BLaER1 treated with 17β-estradiol and CSF1 and Interleukin-3, amounts not matched to agents 10 nM and 100 nM (cell line): ENCODE measurements at regions not wholly inside any gene's neighbourhood (a gene's known extent, or its start where the extent isn't known, plus 50 kb on each side); places are given as distances from the start of the nearest gene placed in this dataset.

Source experiments
- H3K27ac ChIP-seq, 11 experiments: shearing (Covaris generic); formaldehyde crosslinking; 2 replicates each; pipeline ENCODE4 v1.8.1; 2022
- H3K27me3 ChIP-seq, 11 experiments: shearing (Covaris generic); formaldehyde crosslinking; 2 replicates each; pipeline ENCODE4 v1.8.1; 2022
- H3K36me3 ChIP-seq, 11 experiments: shearing (Covaris generic); formaldehyde crosslinking; 2 replicates each; pipeline ENCODE4 v1.8.1; 2022
- H3K4me1 ChIP-seq, 10 experiments: shearing (Covaris generic); formaldehyde crosslinking; 2 replicates each; pipeline ENCODE4 v1.8.1; 2022
- H3K4me2 ChIP-seq, 11 experiments: shearing (Covaris generic); formaldehyde crosslinking; 2 replicates each; pipeline ENCODE4 v1.8.1; 2022
- H3K4me3 ChIP-seq, 10 experiments: shearing (Covaris generic); formaldehyde crosslinking; 2 replicates each; pipeline ENCODE4 v1.8.1; 2022
- H3K9ac ChIP-seq, 11 experiments: shearing (Covaris generic); formaldehyde crosslinking; 2 replicates each; pipeline ENCODE4 v1.8.1; 2022
- H3K9me3 ChIP-seq, 11 experiments: shearing (Covaris generic); formaldehyde crosslinking; replicated peaks in 1 of 11; 2 replicates each; pipeline ENCODE4 v1.8.1; 2022
- H4K20me1 ChIP-seq, 11 experiments: shearing (Covaris generic); formaldehyde crosslinking; 2 replicates each; pipeline ENCODE4 v1.8.1; 2022
- Cebpa-rat ChIP-seq, 11 experiments: shearing (Covaris generic); IDR thresholded peaks; 2 replicates each; pipeline ENCODE4 v1.8.1; 2022

DNA sequence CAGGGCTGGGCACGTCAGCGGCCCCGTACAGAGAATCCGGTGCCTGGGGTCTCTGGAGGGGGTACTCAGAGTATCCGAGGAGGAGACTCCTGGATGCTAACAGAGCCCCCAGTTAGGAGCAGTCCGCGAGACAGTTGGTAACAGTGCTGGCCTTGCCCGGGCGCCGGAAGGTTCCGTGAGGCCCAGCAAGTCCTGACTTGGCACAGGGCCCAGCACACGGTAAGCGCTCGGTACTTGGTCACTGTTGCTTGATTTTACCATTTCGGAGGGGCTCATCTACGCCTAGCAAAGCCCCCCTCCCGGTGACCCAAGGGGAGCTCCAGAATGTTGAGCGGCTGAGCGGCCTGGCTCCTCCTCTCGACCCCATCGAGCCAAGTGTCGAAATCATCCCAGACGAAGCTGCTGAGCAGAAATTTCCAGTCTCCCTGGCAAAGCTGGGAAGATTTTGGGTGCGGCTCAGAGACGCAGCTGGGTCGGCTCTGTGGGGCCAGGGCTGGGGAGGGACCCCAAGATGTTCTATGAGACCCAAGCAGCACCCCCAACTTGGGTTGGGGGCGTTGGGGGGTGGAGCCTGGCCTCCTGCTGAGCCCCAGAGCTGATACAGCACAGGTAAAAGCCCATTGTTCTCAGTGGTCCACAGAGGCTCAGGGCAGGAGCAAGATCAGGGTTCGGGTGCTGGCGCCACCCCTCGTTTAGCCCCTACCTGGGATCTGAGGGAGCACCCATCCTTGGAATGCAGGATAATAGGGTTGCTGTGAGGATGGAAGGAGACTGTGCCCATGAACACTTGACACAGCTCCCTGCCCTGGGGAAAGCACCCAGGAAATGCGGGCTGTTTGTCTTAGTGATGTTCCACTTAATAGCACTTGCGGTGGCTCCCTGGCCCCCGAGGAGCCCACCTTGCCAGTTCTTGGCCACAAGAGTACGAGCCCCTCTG is 137.2 kb downstream of the C9orf50 start:
- peak overlapping the region in 6 of 10 experiments; percentile 49 to 69 (median 56); a peak in 10 of 20 replicates for H3K4me3 ChIP-seq
- peak overlapping the region in 8 of 11 experiments; percentile 59 to 85 (median 73); a peak in 11 of 22 replicates for H3K9ac ChIP-seq
- H3K27me3 ChIP-seq, result peaks cover 10 to 71% (median 59%) of the 10 kb centered on the region in 11 experiments; a peak in 21 of 22 replicates
- H4K20me1 ChIP-seq, result no peaks in the 10 kb centered on the region; a peak in 1 of 22 replicates
- peak overlapping the region; percentile 83 to 91 (median 87) for H3K4me2 ChIP-seq
- peaks cover 37 to 75% (median 53%) of the 10 kb centered on the region in 10 experiments for H3K4me1 ChIP-seq
- TF ChIP-seq Cebpa-rat (IDR thresholded peaks at IDR 0.05), result no peak
- H3K27ac ChIP-seq, result peak overlapping the region in 4 of 11 experiments; percentile 72 to 84 (median 80); a peak in 7 of 22 replicates
- no peaks in the 10 kb centered on the region for H3K36me3 ChIP-seq
- H3K9me3 ChIP-seq, result no peaks in the 10 kb centered on the region

DNA sequence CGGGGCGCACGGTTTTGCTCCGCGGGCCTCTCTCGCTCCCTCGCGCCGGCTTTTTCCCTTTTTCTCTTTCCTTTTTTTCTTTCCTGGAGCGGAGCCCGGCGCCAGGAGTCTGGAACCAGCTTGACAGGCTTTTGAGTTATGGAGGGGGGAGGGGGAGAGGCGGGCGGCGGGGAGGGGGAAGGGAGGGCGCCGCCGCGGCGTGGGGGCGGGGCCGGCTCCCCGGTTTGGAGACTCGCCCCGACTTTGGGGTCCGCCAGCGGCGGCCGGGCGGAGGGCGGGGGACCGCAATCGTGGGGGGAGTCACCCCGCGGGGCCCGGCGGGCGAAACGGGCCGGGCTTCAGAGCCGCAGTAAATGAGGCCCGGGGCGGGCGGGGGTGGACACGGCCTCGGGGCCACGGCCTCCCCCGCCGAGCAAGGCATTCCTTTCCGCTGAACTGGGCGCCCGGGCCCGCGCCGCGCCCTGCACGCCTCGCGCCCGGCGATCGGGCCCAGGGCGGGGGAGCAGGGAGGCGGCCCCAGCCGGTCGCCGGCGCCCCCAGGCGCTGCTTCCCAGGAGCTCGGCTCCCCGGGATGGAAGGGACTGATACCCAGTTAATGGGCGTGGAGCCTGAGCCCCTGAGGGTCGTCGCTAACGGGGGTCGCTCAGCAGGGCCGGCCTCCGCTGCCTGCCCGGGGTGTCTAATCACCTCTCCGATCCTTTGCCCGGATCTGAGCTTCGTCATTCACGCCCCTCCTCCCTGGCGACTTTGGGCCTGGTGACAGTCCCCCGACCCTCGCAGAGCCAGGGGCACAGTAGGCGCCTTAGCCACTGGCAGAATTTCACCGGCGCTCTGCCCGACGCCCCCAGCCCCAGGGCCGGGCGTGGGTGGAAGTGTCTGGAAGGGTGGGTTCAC is 138.1 kb downstream of the C9orf50 start:
- H3K27ac ChIP-seq, result peak overlapping the region in 7 of 11 experiments; percentile 22 to 84 (median 72); a peak in 14 of 22 replicates
- no peaks in the 10 kb centered on the region for H3K36me3 ChIP-seq
- H3K9ac ChIP-seq, result peak overlapping the region in 10 of 11 experiments; percentile 59 to 85 (median 72); a peak in 20 of 22 replicates
- peak overlapping the region; percentile 33 to 69 (median 55); a peak in 19 of 20 replicates for H3K4me3 ChIP-seq
- no peaks in the 10 kb centered on the region for H3K9me3 ChIP-seq
- peaks cover 41 to 79% (median 55%) of the 10 kb centered on the region in 10 experiments for H3K4me1 ChIP-seq
- H3K27me3 ChIP-seq, result peaks cover 10 to 71% (median 59%) of the 10 kb centered on the region in 11 experiments; a peak in 21 of 22 replicates
- no peak for TF ChIP-seq Cebpa-rat (IDR thresholded peaks at IDR 0.05)
- peak overlapping the region; percentile 83 to 91 (median 87) for H3K4me2 ChIP-seq
- no peaks in the 10 kb centered on the region; a peak in 1 of 22 replicates for H4K20me1 ChIP-seq

DNA sequence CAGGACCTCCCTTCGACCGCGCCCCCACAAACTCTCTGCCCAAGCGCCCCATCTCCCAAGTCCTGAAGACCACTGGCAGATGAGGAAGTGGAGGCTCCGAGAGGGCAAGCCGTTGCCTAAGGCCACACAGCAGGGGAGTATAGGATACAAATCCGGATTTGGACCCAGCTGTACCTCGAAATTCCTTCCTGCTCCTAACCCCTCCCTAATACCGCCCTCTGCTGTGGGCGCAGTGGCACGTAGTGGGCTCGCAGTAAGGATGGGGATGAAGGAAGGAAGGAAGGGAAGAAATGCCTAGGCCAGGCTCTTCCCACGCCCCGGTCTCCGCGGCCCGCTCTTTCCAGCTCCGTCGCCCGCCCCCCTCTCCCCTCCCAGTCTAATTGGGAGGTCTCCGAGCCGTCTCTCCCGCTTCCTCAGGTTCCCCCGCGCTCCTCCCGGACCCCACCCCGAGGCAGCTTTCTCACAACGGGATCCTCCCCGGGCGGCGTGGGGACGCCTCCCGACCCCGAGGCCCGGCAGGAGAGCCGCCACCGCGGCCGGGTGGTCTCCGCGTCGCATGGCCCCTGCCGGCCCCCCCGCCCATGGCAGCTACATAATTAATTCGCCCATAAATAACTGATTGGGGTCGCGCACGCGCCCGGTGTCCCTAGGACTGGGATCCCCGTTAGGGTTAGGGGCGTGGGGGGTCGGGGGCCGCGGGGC is 138.9 kb downstream of the C9orf50 start:
- H3K36me3 ChIP-seq, result no peaks in the 10 kb centered on the region
- peak overlapping the region in 7 of 10 experiments; percentile 21 to 69 (median 53); a peak in 8 of 20 replicates for H3K4me3 ChIP-seq
- peaks cover 41 to 79% (median 55%) of the 10 kb centered on the region in 10 experiments for H3K4me1 ChIP-seq
- H3K27ac ChIP-seq, result peak overlapping the region in 4 of 11 experiments; percentile 44 to 84 (median 80); a peak in 7 of 22 replicates
- no peak for TF ChIP-seq Cebpa-rat (IDR thresholded peaks at IDR 0.05)
- H3K4me2 ChIP-seq, result peak overlapping the region; percentile 48 to 91 (median 87); a peak in 21 of 22 replicates
- no peaks in the 10 kb centered on the region; a peak in 1 of 22 replicates for H4K20me1 ChIP-seq
- H3K9ac ChIP-seq, result peak overlapping the region in 7 of 11 experiments; percentile 25 to 85 (median 73); a peak in 9 of 22 replicates
- H3K9me3 ChIP-seq, result no peaks in the 10 kb centered on the region
- peaks cover 10 to 71% (median 59%) of the 10 kb centered on the region in 11 experiments; a peak in 21 of 22 replicates for H3K27me3 ChIP-seq

DNA sequence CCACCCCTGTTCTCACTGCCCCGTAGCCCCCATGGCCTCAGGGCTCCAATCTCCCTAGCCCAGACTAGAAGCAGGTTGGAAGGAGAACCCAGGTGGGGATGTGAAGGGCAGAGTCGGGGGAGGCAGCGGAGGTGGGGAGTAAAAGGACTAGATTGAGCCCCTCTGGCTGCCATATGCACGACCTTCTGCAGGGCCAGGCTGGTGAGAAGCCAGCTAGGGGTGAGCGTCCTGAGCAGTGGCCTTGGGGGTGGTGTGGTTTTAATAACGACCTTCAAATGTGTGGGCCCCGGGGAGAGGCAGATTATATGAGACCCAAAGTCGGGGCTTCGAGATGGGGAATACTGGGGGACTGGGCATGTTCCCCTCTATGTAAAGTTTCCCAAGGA is 139.5 kb downstream of the C9orf50 start:
- peak overlapping the region in 1 of 10 experiments; percentile 57; a peak in 1 of 20 replicates for H3K4me3 ChIP-seq
- peak overlapping the region in 3 of 11 experiments; percentile 87 to 89 (median 87); a peak in 5 of 22 replicates for H3K4me2 ChIP-seq
- peaks cover 10 to 71% (median 59%) of the 10 kb centered on the region in 11 experiments; a peak in 21 of 22 replicates for H3K27me3 ChIP-seq
- no peak overlapping the region for H3K9ac ChIP-seq
- no peak for TF ChIP-seq Cebpa-rat (IDR thresholded peaks at IDR 0.05)
- peaks cover 41 to 79% (median 54%) of the 10 kb centered on the region in 10 experiments for H3K4me1 ChIP-seq
- no peaks in the 10 kb centered on the region; a peak in 1 of 22 replicates for H4K20me1 ChIP-seq
- no peaks in the 10 kb centered on the region for H3K9me3 ChIP-seq
- H3K36me3 ChIP-seq, result no peaks in the 10 kb centered on the region
- H3K27ac ChIP-seq, result no peak overlapping the region

DNA sequence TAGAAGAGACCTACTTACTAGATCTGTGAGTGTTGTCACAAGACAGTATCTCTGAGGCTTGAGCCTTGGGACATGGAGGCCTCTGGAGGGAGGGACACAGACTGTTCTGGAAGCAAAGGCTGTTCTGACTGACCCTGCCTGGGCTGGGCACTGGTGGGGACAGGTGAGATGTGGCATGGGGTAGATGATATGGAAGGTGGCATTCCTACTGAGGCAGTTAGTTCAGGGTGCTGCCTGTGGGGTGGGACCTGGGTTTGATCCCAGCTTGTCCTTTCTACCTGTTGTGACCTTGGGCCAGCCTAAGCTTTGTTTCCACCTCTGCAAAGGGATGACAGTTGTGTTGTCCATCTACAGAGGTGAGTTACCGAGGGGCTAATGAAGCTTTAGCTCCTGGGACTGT is 140.2 kb downstream of the C9orf50 start:
- H3K9ac ChIP-seq, result no peak overlapping the region
- H3K9me3 ChIP-seq, result no peaks in the 10 kb centered on the region
- no peak overlapping the region for H3K4me3 ChIP-seq
- no peak overlapping the region for H3K27ac ChIP-seq
- H3K36me3 ChIP-seq, result no peaks in the 10 kb centered on the region
- TF ChIP-seq Cebpa-rat (IDR thresholded peaks at IDR 0.05), result no peak
- no peaks in the 10 kb centered on the region; a peak in 1 of 22 replicates for H4K20me1 ChIP-seq
- no peak overlapping the region for H3K4me2 ChIP-seq
- H3K4me1 ChIP-seq, result peaks cover 41 to 76% (median 53%) of the 10 kb centered on the region in 10 experiments
- peaks cover 10 to 67% (median 53%) of the 10 kb centered on the region in 11 experiments; a peak in 21 of 22 replicates for H3K27me3 ChIP-seq

DNA sequence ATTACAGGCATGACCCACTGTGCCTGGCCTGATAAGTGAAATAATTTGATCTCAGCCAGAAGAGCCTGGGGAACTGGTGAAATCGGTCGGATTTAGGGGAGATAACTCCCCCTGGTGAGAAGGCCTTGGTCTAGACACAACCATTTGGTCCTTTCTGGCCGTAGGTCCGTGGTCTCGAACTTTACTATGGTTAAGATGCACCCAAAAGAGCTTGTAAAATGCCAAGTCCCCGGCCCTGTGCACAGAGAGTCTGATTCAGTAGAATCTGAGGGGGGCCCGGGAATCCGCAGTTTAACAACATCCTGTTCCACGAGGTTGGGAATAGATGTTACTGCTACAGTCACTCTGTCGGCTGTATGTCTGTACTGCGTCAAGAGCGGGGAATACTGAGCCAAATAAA is 140.7 kb downstream of the C9orf50 start:
- Histone ChIP-seq H3K4me3 (no peak overlapping the region), H3K27me3 (peaks cover 10 to 66% (median 53%) of the 10 kb centered on the region in 11 experiments; a peak in 21 of 22 replicates), H4K20me1 (no peaks in the 10 kb centered on the region; a peak in 1 of 22 replicates), H3K27ac (no peak overlapping the region), H3K4me1 (peaks cover 41 to 71% (median 53%) of the 10 kb centered on the region in 10 experiments), H3K4me2 (no peak overlapping the region), H3K9me3 (peaks cover 0 to 4% (median 2%) of the 10 kb centered on the region in 11 experiments; a peak in 16 of 22 replicates), H3K9ac (no peak overlapping the region), H3K36me3 (no peaks in the 10 kb centered on the region)
- no peak for TF ChIP-seq Cebpa-rat (IDR thresholded peaks at IDR 0.05)

DNA sequence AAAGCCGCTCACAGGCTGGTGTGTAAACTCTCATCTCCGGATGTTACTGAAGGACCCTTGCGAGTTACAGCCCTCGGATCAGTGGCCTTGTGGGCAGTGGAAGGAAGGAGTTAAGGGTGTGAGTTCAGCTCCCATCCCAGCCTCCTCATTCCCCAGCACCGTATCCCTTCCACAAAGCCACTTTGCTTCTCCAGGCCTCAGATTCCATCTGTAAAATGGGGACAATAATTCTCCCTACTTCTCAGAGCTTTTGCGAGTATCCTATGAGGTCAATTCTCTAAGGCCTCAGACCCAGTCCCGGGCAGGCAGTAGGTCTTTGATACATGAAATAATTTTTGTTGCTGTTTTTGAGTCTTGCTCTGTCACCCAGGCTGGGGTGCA is 141.3 kb downstream of the C9orf50 start:
- Histone ChIP-seq H3K4me3 (no peak overlapping the region), H4K20me1 (no peaks in the 10 kb centered on the region; a peak in 1 of 22 replicates), H3K36me3 (no peaks in the 10 kb centered on the region), H3K4me1 (peaks cover 43 to 65% (median 56%) of the 10 kb centered on the region in 10 experiments), H3K9me3 (peaks cover 4 to 10% (median 8%) of the 10 kb centered on the region in 11 experiments; a peak in 21 of 22 replicates), H3K4me2 (no peak overlapping the region), H3K27ac (no peak overlapping the region), H3K27me3 (peaks cover 10 to 63% (median 47%) of the 10 kb centered on the region in 11 experiments; a peak in 21 of 22 replicates), H3K9ac (no peak overlapping the region)
- TF ChIP-seq Cebpa-rat (IDR thresholded peaks at IDR 0.05), result no peak
